Panc1 (cell line): ENCODE measurements at regions not wholly inside any gene's neighbourhood (a gene's known extent, or its start where the extent isn't known, plus 50 kb on each side); places are given as distances from the start of the nearest gene placed in this dataset.

Experiments
- CTCF ChIP-seq: fragments of 450-650 bp; IDR thresholded peaks from 2 replicates; pipeline ENCODE4 v1.5.1; 2017; ENCODE audit warnings: mild to moderate bottlenecking
- POLR2AphosphoS5 ChIP-seq: IDR thresholded peaks from 2 replicates; pipeline ENCODE4 v1.6.1; 2012; ENCODE audit warnings: mild to moderate bottlenecking, low read depth, low read length, moderate library complexity
- REST ChIP-seq, 2 experiments: IDR thresholded peaks; 2 replicates each; pipeline ENCODE4 v1.6.1; 2011 to 2012; ENCODE audit warnings: low read depth in 2 of 2, control low read depth in 1 of 2, low read length in 1 of 2, mild to moderate bottlenecking in 1 of 2, moderate library complexity in 1 of 2; ENCODE audit not compliant: insufficient read depth in 1 of 2

- TF ChIP-seq CTCF (no peak), REST (IDR thresholded peaks at IDR 0.05; ENCODE audit: insufficient read depth in 1 of 2, low read depth in 2 of 2, low read length in 1 of 2) (no peak), POLR2AphosphoS5 (no peak)
Measured at GRCh38 chr6:67887747-67888545, 747.1 kb upstream of the ADGRB3 start.
